Fibroblast of skin of scalp (primary cell): ENCODE measurements at regions not wholly inside any gene's neighbourhood (a gene's known extent, or its start where the extent isn't known, plus 50 kb on each side); places are given as distances from the start of the nearest gene placed in this dataset.

ENCODE experiments used
- DNase-seq: peaks from one replicate; pipeline ENCODE4 v3.0.0-alpha.2; 2013

GRCh38 chr7:15989194-15989593 is 302.7 kb upstream of the MEOX2 start:
- no peak for DNase-seq

- peak; percentile 17 for DNase-seq
Observed at GRCh38 chr7:15985587-15986384, 299.3 kb upstream of the MEOX2 start.

GRCh38 chr7:15977663-15978062 is 291.2 kb upstream of the MEOX2 start:
- peak; percentile 44 for DNase-seq

- peak; percentile 61 for DNase-seq
Observed at GRCh38 chr7:15972862-15973275, 286.4 kb upstream of the MEOX2 start.

- no peak for DNase-seq
Observed at GRCh38 chr7:15967551-15967950, 281.1 kb upstream of the MEOX2 start.

GRCh38 chr7:15967121-15967520 is 280.6 kb upstream of the MEOX2 start:
- no peak for DNase-seq

- no peak for DNase-seq
Observed at GRCh38 chr7:15963206-15963605, 276.7 kb upstream of the MEOX2 start.

GRCh38 chr7:15954671-15955354 is 268.3 kb upstream of the MEOX2 start:
- no peak for DNase-seq

- DNase-seq: no peak
Observed at GRCh38 chr7:15950299-15950698, 263.8 kb upstream of the MEOX2 start.

- DNase-seq: peak; percentile 39
Observed at GRCh38 chr7:15947754-15948153, 261.3 kb upstream of the MEOX2 start.

- peak; percentile 27 for DNase-seq
Observed at GRCh38 chr7:15938115-15938514, 251.6 kb upstream of the MEOX2 start.

GRCh38 chr7:15937571-15937970 is 251.1 kb upstream of the MEOX2 start:
- DNase-seq: peak; percentile 46

GRCh38 chr7:15936991-15937390 is 250.5 kb upstream of the MEOX2 start:
- DNase-seq: no peak

GRCh38 chr7:15932318-15932717 is 245.8 kb upstream of the MEOX2 start:
- DNase-seq: no peak

GRCh38 chr7:15929411-15929810 is 242.9 kb upstream of the MEOX2 start:
- no peak for DNase-seq

- no peak for DNase-seq
Observed at GRCh38 chr7:15925608-15926007, 239.1 kb upstream of the MEOX2 start.

- DNase-seq: no peak
Observed at GRCh38 chr7:15924910-15925309, 238.4 kb upstream of the MEOX2 start.

- no peak for DNase-seq
Observed at GRCh38 chr7:15922002-15922401, 235.5 kb upstream of the MEOX2 start.

GRCh38 chr7:15921576-15921975 is 235.1 kb upstream of the MEOX2 start:
- peak; percentile 76 for DNase-seq

- no peak for DNase-seq
Observed at GRCh38 chr7:15920953-15921352, 234.5 kb upstream of the MEOX2 start.

GRCh38 chr7:15916681-15917380 is 230.3 kb upstream of the MEOX2 start:
- DNase-seq: peak; percentile 46

GRCh38 chr7:15915686-15916293 is 229.3 kb upstream of the MEOX2 start:
- no peak for DNase-seq

- DNase-seq: no peak
Observed at GRCh38 chr7:15914611-15915010, 228.1 kb upstream of the MEOX2 start.
